Smooth muscle cell of the brain vasculature (primary cell): ENCODE measurements at regions not wholly inside any gene's neighbourhood (a gene's known extent, or its start where the extent isn't known, plus 50 kb on each side); places are given as distances from the start of the nearest gene placed in this dataset.

Experiments
- DNase-seq: peaks from one replicate; pipeline ENCODE4 v3.0.0-alpha.2; 2012; ENCODE audit warnings: low read depth, low spot score

DNA sequence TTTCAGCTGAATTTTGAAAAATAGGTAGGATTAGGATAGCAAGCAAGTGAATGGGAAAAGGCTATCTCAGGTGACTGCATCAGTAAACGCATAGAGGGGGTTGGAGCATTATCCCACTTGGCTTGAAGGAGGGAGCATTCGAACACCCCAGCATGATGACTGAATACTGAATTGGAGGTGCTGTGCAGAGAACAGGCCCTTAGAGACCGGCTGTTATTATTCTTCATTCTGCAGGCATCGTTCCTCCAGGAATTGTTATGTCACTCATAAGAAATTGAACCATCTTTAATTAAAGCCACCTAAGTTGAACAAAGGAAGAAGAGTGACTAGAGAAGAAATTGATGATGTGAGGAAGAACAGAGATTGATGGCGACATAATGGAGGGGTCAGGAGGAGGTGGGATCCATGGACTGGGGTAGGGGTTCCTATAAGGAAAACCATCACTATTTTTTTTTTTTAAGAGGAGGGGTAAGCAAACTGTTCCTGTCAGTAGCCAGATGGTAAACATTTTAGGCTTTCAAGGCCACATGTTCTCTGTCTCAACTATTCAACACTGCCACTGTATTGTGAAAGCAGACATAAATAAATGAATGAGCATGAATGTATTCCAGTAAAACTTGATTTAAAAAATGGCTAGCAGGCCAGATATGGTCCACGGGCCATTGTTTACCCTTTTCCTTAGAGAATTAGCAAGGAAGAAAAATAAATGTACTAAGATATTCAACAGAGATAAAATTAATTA, 264.7 kb upstream of the TAC1 start:
- no peak for DNase-seq

DNA sequence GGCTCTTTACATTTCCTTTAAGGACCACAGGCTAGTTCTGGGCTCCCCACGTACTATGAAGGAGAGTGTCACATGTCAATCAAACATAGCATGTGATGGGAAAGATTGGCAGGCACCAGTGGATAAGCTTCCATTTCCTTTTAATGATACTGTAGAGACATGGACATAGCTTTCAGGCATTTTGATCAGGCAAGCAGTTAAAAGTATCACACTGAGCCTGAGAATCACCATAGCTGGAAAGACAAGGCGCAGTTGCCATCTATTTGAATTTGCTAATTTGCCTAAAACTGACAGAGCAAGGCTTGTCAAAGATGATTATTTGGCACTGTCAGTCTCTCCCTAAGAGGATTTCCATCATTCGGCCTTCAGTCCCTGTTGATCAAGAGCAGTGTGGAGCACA, 263.4 kb upstream of the TAC1 start:
- DNase-seq = no peak

DNA sequence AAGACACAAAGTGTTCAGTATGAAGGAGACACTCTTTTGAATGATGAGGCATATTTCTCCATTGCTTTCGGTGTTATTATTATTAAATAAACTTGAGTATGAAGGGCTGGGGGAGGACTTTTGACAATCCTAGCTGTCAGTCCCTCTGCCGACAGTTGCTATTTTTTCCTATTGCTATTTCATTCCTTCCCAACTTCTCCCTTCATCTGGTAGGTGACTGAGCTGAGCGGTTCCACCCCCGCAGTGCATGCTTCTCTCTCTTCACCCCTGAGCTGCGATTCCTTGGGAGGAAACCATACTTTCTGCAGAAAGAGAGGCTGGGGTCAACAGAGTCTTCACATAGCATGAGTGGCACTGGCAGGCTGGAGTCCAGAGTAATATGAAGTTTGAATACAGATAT, 261.2 kb upstream of the TAC1 start:
- DNase-seq = no peak

DNA sequence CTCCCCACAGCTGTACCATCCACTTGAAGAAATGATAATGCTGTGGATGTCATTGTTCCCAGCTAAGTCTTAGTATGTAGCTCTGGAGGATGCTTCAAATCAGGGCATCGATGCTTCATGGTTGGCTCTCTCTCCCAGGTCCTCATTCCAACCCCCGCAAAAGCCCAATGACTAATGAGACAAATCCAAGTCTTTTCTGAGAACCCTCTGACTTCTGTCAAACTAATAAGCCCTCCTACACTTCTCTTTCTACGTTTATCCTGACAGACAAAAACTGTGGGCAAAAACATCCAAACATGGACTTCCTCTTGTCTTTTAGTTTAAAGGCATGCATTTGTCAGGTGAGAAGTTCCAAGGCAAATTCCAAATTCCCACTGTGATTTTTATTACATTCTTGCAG, 260.4 kb upstream of the TAC1 start:
- no peak for DNase-seq

DNA sequence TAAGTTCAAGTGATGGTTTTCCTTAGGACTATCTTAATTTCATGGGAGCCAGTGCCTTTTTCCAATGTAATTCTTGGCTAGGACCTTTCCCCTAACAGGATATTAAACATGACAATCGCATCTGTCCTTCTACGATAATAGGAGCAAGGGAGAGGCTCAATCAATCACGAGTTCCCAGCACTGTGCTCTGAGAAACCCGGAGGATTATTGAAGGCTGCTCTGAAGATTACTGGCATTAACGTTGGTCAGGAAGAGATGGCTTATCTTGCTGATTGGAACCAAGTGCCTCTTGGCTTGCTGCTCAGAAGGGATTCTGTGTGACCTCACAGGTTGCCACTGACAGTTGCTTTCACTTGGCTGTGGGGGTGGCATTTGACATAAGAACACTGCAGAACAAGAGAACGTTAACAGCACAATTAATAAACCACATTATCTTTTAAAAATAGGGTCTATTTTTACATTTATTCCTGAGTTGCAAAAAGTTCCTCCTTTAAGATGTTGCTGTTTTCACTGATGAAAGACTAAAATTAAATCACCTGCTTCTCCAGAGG, 252.1 kb upstream of the TAC1 start:
- DNase-seq = no peak

- no peak for DNase-seq
Observed at GRCh38 chr7:97480772-97481390, 251.0 kb upstream of the TAC1 start.

DNA sequence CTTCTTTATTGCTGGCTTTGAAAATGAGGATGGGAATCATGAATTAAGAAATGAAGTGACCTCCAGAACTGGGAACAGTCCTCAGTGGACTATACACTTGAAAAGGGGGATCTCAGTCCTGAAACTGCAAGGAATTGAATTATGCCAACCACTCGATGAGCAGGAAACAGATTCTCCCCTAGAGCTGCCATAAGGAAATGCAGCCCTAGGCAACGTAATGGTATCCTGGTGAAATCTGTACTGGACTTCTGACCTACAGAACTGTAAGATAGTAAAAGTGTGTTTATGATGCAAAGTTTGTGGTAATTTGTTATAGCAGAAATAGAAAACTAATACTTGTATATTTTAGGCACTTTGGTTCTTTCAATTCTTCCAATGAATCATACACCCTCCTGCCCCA, 236.4 kb upstream of the TAC1 start:
- no peak for DNase-seq

GRCh38 chr7:97499204-97499603, 232.7 kb upstream of the TAC1 start:
- DNase-seq = no peak

- DNase-seq = no peak
Observed at GRCh38 chr7:97503367-97504094, 228.4 kb upstream of the TAC1 start.

DNA sequence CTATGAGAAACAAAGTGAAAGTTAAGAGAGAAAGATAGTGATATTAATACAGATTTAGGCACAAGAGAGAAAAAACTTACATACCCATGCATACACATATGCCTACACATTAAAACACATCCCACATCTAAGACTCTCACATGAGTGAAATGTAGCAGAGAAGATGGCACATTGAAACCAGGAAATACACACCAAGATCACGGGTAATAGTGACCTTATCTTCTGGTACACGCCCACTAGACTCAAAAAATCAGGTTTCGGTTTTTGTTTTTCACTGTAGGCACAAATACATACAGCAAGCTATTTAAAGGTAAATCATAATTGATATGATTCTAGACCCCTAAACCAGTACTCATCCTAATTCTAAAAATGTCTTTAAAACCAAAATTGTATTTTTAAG, 225.2 kb upstream of the TAC1 start:
- no peak for DNase-seq

DNA sequence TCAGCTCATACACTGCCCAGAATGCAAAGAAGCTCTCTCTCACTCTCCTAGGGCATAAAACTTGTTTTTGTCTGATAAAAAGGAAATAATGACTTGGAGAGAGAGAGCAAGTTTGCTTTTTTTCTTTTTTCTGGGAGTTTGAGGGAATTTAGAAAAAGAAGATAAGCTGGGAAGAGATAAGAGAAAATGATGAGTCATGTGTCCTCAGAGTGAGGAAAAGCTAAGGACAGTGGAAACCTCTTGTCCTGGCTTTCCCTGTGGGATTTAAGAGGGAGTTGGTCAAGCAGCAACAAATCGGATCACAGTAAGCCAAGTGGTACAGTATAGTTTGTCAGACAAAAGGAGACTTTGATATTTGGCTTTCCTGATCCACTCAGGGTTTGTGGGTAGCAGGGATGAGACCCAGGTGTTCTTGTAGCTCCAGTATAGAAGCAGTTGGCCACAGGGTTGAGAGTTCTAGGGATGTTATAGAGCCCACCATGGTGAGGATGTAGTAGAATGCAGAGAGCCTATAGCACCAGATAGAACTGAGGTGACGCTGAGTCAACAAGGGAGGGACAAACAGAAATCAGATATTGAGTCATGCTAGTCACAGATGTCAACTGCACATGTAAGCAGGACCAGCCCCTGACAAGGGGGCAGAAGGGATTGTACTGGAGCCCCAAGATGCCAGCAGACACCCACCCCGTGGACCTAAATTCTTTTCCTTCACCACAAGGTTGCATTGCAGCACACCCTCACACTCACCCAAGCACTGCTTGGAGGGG, 219.3 kb upstream of the TAC1 start:
- no peak for DNase-seq

DNA sequence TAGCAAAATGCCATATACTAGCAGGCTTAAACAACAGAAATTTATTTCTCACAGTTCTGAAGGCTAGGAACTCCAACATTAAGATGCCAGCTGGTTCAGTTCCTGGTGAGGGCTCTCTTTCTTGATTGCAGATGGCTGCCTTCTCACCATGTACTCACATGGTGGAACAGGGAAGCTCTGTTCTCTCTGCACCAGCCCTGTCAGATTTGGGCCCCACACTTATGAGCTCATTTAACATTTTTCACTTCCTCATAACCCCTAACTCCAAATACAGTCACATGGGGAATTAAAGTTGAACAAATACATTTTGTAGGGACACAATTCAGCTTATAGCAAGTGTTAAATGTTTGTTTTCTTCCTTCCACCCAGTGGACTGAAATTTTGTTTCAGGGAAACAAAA, 218.6 kb upstream of the TAC1 start:
- DNase-seq = no peak

DNA sequence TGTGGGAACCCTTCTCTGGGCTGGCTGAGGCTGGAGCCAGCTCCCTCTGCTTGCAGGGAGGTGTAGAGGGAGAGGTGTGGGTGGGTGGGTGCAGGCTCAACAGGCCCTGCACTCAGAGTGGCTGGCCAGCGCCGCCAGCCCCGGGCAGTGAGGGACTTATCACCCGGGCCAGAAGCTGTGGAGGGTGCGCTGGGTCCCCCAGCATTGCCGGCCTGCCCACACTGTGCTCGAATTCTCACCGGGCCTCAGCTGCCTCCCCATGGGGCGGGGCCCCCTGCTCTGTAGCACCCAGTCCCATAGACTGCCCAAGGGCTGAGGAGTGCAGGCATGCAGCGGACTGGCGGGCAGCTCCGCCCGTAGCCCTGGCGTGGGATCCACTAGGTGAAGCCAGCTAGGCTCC, 190.7 kb upstream of the TAC1 start:
- no peak for DNase-seq

DNA sequence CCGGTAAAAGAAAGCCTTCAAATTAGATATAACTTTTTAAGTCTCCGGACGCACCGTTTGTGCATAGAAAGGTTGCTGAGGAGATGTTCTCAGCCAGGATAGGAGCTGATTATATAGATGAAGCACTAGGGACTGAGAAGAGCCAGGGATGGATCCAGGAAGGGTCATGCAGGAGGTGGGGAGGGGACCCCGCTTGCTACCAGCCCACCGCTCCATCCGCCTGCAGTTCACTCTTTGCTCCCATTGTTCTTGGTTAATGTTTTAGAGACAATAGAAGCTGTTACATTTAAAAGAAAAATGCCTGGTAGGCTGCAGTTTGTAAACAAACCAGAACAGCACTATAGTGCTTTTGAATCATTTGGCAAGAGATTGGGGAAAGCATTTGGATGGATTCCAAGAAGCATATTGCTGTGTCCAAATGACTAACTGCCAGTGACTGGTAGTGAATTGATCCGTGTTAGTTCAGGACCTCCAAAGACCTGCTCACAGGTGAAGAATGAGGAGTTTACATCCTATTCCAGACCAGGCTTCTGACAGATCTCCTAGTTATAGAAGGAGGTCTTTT, 175.9 kb upstream of the TAC1 start:
- DNase-seq = no peak

DNA sequence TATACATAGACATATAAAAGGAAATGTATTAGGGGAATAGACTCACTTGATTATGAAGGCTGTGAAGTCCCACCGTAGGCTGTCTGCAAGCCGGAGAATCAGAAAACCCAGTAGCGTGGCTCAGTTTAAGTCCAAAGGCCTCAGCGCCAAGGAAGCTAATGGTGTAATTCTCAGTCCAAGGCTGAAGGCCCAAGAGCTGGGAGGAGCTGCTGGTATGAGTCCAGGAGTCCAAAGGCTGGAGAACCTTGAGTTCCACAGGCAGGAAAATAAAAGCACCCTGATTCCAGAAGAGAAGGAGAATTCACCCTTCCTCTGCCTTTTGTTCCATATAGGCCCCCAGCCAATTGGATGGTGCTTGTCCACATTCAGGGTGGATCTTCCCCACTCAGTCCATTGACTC, 166.2 kb upstream of the TAC1 start:
- DNase-seq = no peak

GRCh38 chr7:97573065-97573464, 158.8 kb upstream of the TAC1 start:
- DNase-seq = no peak

GRCh38 chr7:97576043-97576442, 155.8 kb upstream of the TAC1 start:
- DNase-seq = no peak

DNA sequence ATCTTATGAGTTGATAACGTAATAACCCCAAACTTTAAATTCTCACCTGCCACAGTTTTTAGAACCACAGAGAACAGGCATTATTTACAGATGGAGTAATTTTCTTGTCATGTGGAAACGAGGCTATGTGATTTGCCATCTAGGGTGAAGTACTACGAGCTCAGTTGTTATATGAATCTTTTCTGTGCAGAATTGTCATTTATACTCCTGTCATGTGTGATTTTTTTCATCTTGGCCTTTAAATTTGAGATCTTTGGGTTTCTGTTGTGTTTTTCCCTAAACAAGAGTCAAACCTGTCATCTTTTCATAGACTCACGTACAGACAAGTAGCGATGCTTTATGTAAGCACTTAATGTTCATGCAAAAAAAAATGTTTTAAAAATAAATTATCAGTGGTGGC, 153.7 kb upstream of the TAC1 start:
- no peak for DNase-seq

DNA sequence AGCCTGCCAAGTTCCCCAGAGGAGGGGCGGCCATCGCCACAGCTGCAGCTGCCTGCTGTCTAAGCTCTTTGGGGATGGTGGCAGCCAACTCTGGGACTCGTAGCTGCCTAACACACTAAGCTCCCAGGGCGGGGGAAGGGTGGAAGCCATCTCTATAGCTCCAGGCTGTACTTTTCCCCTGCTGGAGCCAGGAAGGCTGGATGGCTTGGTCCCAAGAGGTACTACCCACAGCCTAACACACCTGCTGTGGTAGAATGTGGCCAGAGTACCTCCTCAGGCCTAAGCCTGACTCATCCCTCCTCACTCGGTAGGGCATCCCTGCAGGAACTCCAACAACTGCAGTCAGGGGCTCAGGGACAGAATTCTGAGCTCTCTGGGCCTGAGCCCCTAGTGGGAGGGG, 151.7 kb upstream of the TAC1 start:
- no peak for DNase-seq

GRCh38 chr7:97595439-97595838, 136.4 kb upstream of the TAC1 start:
- DNase-seq = no peak

- no peak for DNase-seq
Observed at GRCh38 chr7:97601931-97602457, 129.9 kb upstream of the TAC1 start.
